ENCODE measurements at regions not wholly inside any gene's neighbourhood (a gene's known extent, or its start where the extent isn't known, plus 50 kb on each side); places are given as distances from the start of the nearest gene placed in this dataset.

DNA sequence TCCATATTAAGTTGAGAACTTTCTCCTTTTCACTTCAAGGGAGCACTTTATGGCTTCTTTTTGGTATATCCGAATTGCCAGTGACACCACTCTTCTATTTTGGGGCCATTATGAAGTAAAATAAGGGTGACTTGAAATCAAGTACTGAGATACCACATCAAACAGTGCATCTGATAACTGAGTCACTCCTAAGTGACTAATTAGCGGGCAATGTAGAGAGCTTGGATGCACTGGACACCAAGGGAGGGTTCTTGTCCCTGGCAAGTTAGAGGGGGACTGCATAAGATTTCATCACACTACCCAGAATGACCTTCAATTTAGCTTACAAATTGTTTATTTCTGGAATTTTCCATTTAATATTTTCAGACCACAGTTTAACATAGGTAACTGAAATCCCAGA lies 813.9 kb upstream of the CDH10 start:
- POLR2A ChIA-PET (ENCODE audit: unreplicated experiment) = no interaction called here
- Histone ChIP-seq H3K4me3 (ENCODE audit: low read length) (no peak overlapping the region), H4K20me1 (ENCODE audit: low read length) (no peaks in the 10 kb centered on the region), H3K4me1 (ENCODE audit: insufficient read depth, low read length) (no peaks in the 10 kb centered on the region), H3K27me3 (ENCODE audit: low read length) (no peaks in the 10 kb centered on the region), H3F3A (ENCODE audit: low read length, unreplicated experiment) (no peaks in the 10 kb centered on the region), H2AFZ (ENCODE audit: low read length) (no peak overlapping the region), H3K9me3 (ENCODE audit: low read length) (no peaks in the 10 kb centered on the region), H3K36me3 (ENCODE audit: low read depth, low read length) (no peaks in the 10 kb centered on the region), H3K9me2 (replicated peaks; ENCODE audit: low read length) (no peaks in the 10 kb centered on the region), H3K27ac (ENCODE audit: low read length) (no peak overlapping the region), H3K4me2 (ENCODE audit: low read length) (no peak overlapping the region), H3K79me2 (ENCODE audit: low read length) (no peaks in the 10 kb centered on the region), H3K9ac (ENCODE audit: low read length) (no peak overlapping the region)
- CTCF ChIA-PET = no interaction called here
- TF ChIP-seq, protein P1, sequence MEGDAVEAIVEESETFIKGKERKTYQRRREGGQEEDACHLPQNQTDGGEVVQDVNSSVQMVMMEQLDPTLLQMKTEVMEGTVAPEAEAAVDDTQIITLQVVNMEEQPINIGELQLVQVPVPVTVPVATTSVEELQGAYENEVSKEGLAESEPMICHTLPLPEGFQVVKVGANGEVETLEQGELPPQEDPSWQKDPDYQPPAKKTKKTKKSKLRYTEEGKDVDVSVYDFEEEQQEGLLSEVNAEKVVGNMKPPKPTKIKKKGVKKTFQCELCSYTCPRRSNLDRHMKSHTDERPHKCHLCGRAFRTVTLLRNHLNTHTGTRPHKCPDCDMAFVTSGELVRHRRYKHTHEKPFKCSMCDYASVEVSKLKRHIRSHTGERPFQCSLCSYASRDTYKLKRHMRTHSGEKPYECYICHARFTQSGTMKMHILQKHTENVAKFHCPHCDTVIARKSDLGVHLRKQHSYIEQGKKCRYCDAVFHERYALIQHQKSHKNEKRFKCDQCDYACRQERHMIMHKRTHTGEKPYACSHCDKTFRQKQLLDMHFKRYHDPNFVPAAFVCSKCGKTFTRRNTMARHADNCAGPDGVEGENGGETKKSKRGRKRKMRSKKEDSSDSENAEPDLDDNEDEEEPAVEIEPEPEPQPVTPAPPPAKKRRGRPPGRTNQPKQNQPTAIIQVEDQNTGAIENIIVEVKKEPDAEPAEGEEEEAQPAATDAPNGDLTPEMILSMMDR (conservative IDR thresholded peaks at IDR 0.05; ENCODE audit: low read depth, low read length) = no peak
- TF ChIP-seq EZH2 (IDR thresholded peaks at IDR 0.05; ENCODE audit: low read length, unreplicated experiment) (no peak), EZH2phosphoT487 (IDR thresholded peaks at IDR 0.05; ENCODE audit: borderline replicate concordance, low read length) (no peak)
- DNase-seq (no peak), ATAC-seq (0 out of 2 replicates have a peak, but pooled peaks have one; percentile 29)
- intact Hi-C loops (cut with micrococcal nuclease) = no loop called here
- BruUV-seq (replicated peaks) = no TSS peak

DNA sequence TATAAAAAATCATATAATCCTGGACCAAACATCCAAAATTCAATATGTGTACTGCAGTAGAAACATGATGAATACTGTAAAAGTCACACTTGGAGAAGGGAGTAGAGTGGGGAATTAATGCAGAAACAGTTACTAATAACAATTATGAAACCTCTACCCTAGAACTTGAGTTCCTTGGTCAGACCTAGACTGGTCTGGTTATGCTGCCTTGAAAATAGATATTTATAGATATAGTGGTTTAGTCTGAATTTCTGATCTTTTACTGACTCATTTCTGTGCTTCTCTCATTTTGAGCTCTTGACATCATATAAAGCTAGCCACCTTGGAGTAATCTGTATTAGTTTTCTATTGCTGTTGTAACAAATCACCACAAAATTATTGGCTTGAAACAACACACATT lies 808.7 kb upstream of the CDH10 start:
- POLR2A ChIA-PET (ENCODE audit: unreplicated experiment) = interaction anchor here (0.6 kb wide), 1 partner anchor 56 kb away, joined by 3 read pairs; no protein-coding TSS in a partner anchor
- no peaks in the 10 kb centered on the region for H3K9me2 ChIP-seq (replicated peaks; ENCODE audit: low read length)
- intact Hi-C loops (cut with micrococcal nuclease) = no loop called here
- no peaks in the 10 kb centered on the region for H3K4me1 ChIP-seq (ENCODE audit: insufficient read depth, low read length)
- H2AFZ ChIP-seq (ENCODE audit: low read length) = no peak overlapping the region
- CTCF ChIA-PET = no interaction called here
- H3K36me3 ChIP-seq (ENCODE audit: low read depth, low read length) = no peaks in the 10 kb centered on the region
- ATAC-seq = no peak
- no peaks in the 10 kb centered on the region for H3K27me3 ChIP-seq (ENCODE audit: low read length)
- DNase-seq = no peak
- no peak for TF ChIP-seq EZH2phosphoT487 (IDR thresholded peaks at IDR 0.05; ENCODE audit: borderline replicate concordance, low read length)
- TF ChIP-seq, protein P1 (conservative IDR thresholded peaks at IDR 0.05; ENCODE audit: low read depth, low read length) = no peak
- TF ChIP-seq EZH2 (IDR thresholded peaks at IDR 0.05; ENCODE audit: low read length, unreplicated experiment) = no peak
- no peak overlapping the region for H3K27ac ChIP-seq (ENCODE audit: low read length)
- no peak overlapping the region for H3K4me2 ChIP-seq (ENCODE audit: low read length)
- H3K4me3 ChIP-seq (ENCODE audit: low read length) = no peak overlapping the region
- no peak overlapping the region for H3K9ac ChIP-seq (ENCODE audit: low read length)
- no peaks in the 10 kb centered on the region for H3F3A ChIP-seq (ENCODE audit: low read length, unreplicated experiment)
- H3K79me2 ChIP-seq (ENCODE audit: low read length) = no peaks in the 10 kb centered on the region
- H4K20me1 ChIP-seq (ENCODE audit: low read length) = no peaks in the 10 kb centered on the region
- no TSS peak for BruUV-seq (replicated peaks)
- H3K9me3 ChIP-seq (ENCODE audit: low read length) = no peaks in the 10 kb centered on the region

DNA sequence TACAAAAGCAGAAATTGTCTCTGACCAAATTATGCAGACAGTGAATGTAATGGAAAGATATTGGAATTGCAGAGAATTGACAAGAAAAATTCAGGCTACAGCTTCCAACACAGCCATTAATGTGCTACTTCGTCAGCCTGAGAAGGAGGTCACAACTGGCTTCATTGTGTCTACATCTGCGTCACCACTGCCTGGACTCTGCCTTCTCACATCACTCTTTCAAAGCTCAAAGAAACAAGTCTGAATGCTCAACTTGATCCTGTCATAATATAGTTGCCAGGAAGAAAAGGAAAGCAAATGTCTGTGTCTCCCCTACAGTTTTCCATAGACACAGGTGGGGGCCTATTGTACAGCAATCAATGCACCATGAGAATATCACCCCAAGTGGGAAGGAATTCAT lies 806.5 kb upstream of the CDH10 start:
- H2AFZ ChIP-seq (ENCODE audit: low read length) = peak overlapping the region; percentile 18; the same call in 1 of the 2 replicates
- no peaks in the 10 kb centered on the region for H3K36me3 ChIP-seq (ENCODE audit: low read depth, low read length)
- CTCF ChIA-PET = no interaction called here
- H4K20me1 ChIP-seq (ENCODE audit: low read length) = no peaks in the 10 kb centered on the region
- H3K27me3 ChIP-seq (ENCODE audit: low read length) = no peaks in the 10 kb centered on the region
- POLR2A ChIA-PET (ENCODE audit: unreplicated experiment) = no interaction called here
- no peaks in the 10 kb centered on the region for H3K4me1 ChIP-seq (ENCODE audit: insufficient read depth, low read length)
- H3K4me2 ChIP-seq (ENCODE audit: low read length) = no peak overlapping the region
- no TSS peak for BruUV-seq (replicated peaks)
- DNase-seq (no peak), ATAC-seq (no peak)
- no peaks in the 10 kb centered on the region for H3K79me2 ChIP-seq (ENCODE audit: low read length)
- no peak overlapping the region for H3K4me3 ChIP-seq (ENCODE audit: low read length)
- no peaks in the 10 kb centered on the region for H3K9me2 ChIP-seq (replicated peaks; ENCODE audit: low read length)
- intact Hi-C loops (cut with micrococcal nuclease) = no loop called here
- no peak for TF ChIP-seq EZH2 (IDR thresholded peaks at IDR 0.05; ENCODE audit: low read length, unreplicated experiment)
- TF ChIP-seq, protein P1 (conservative IDR thresholded peaks at IDR 0.05; ENCODE audit: low read depth, low read length) = no peak
- TF ChIP-seq EZH2phosphoT487 (IDR thresholded peaks at IDR 0.05; ENCODE audit: borderline replicate concordance, low read length) = no peak
- no peaks in the 10 kb centered on the region for H3K9me3 ChIP-seq (ENCODE audit: low read length)
- H3K9ac ChIP-seq (ENCODE audit: low read length) = no peak overlapping the region
- no peak overlapping the region for H3K27ac ChIP-seq (ENCODE audit: low read length)
- H3F3A ChIP-seq (ENCODE audit: low read length, unreplicated experiment) = no peaks in the 10 kb centered on the region
